ENCODE measurements at regions not wholly inside any gene's neighbourhood (a gene's known extent, or its start where the extent isn't known, plus 50 kb on each side); places are given as distances from the start of the nearest gene placed in this dataset.

DNA sequence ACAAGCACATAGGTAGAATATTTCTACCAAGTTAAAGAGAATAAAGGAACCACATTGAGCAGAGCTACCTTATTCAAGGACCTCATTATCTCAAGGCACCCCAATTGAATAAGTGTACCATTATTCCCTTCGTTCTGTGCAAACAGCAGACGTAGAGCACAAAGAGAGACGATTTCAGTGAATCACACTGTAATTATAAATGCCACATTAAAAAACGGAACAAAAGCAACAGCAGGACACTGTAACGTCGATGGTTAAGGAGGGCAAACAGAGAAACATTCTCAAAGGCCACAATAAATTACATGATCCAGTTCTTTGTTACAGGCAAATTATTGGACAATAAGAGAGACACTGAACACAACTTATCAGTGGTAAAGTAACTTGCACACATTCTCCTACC is 644.1 kb upstream of the TENM3 start:
- no peak for DNase-seq (ENCODE audit: low read depth in 2 of 2)

DNA sequence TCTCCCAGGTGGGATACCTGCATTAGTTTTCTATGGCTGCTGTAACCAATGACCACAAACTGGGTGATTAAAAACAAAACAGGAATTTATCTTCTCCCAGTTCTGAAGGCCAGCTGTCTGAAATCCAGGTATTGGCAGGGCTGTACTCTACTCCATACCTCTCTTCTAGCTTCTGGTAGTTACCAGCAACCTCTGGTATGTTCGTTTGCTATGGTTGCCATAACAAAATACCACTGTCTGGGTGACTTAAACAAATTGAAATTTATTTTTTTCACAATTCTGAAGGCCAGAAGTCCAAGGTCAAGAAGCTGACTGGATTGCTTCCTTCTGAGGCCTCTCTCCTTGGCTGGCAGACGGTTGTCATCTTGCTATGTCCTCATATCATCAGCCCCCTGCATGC is 642.1 kb upstream of the TENM3 start:
- DNase-seq (ENCODE audit: low read depth in 2 of 2): no peak

DNA sequence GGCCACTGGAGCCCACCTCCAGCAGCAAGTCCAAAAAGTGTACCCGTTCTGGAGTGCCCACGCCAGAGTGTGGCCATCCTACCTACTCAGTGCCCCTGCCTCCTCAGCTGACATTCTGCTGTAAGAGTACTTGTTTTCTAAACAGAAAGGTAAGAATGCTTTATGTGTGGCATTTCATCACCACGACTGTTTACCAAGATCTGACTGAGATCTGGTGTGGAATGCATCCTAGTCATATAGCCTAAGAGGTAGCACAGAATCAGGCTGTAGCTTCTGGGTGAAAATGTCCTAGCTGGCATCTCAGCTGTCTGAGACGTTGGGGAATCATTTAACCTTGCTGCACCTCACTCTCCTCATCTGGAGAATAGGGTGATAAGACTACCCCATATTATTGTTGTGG is 638.7 kb upstream of the TENM3 start:
- DNase-seq (ENCODE audit: low read depth in 2 of 2): no peak

DNA sequence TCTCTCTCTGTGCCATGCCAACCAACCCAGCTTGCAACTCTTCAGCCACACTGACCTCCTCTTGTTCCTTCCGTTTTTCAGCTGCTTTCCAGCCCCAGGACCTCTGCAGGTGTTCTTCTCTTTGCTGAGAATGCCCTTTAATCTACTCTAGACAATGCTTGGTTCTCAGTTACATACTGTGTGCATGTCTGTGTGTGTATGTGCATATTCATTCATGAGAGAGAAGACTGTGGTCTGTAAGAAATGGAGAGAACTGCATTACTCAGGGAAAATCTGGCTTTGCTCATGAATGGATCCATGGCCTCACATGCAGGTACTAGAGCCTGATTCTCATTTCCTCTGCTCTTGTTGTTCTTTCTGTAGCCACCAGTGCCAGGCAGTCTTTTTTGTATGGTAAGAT is 636.9 kb upstream of the TENM3 start:
- DNase-seq (ENCODE audit: low read depth in 2 of 2): no peak

DNA sequence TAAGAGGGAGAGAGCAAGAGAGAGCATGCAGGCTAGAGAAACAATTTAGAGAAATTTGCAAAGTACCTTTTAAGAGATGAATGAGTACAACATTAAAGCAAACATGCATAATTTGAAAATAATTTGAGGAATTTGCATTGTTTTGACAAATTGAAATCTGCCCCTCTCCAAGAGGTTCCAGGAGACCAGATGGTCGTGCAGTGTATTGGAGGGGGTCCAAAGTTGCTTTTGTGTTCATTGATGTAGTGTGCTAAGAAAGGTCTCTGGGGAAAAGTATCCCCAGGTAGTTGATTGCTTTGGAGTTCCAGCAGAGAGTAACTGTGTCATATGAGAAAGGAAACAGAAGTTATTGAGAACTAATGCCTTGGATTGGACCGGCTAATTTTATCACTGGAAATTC is 635.0 kb upstream of the TENM3 start:
- DNase-seq (ENCODE audit: low read depth in 2 of 2): no peak

DNA sequence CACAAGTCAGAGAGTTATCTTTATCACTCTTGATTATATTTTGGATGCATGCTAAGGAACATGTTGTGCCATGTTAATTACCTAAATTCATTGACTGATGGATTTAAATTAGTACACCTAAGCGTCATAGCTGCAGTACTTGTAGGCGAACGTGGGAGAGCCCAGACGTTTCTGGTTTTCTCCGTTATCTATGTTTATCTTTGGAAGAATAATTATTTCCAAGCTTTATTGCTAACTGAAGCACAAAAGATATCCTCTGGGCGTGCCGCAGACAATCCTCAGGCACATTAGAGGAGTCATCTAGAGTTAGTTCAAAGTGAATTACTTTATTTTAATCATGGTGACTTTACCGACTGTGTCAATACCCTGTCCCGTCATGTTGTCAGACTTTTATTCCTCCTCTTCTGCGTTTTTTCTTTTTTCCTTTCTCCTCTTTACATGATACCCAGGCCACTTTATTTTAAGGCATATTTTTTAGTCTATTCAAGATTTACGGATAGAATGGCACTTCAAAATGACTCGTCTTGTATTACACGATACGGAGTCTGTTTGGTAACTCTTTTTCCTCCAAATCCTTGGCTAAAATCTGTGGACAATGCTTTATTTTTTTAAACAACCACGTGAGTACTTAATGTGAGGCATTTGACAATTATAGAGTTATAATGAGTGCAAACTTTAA is 632.0 kb upstream of the TENM3 start:
- DNase-seq (ENCODE audit: low read depth in 2 of 2): no peak

GRCh38 chr4:181611946-181612600 is 631.1 kb upstream of the TENM3 start:
- no peak for DNase-seq (ENCODE audit: low read depth in 2 of 2)

GRCh38 chr4:181613200-181613599 is 630.0 kb upstream of the TENM3 start:
- DNase-seq (ENCODE audit: low read depth in 2 of 2): no peak

DNA sequence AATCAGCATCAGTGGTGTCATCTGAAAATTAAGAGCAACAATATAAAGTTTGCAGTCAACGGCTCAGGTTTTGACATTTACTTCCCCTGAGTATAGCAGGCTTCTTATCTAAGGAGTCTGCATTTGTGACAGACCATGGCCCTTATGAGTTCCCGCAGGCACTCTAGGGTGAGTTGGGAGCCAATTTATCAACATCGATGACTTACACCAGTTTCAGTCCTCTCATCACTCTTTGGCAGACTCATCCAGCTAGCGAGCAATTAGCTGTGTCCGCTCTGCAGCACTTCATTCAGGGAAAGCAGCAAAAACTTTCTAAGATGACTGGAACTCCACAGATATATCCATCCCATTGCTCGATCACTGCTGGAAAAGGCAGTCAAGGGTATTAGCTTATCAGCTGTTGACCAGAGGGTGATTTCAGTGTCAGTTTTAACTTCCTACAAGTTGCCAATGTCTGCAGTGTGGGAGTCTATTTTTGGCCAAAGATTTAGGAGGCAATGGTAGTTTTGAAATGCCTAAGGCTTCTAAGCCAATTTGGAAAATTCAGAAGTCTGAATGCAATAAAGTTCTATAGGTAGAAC is 625.1 kb upstream of the TENM3 start:
- DNase-seq (ENCODE audit: low read depth in 2 of 2): no peak

DNA sequence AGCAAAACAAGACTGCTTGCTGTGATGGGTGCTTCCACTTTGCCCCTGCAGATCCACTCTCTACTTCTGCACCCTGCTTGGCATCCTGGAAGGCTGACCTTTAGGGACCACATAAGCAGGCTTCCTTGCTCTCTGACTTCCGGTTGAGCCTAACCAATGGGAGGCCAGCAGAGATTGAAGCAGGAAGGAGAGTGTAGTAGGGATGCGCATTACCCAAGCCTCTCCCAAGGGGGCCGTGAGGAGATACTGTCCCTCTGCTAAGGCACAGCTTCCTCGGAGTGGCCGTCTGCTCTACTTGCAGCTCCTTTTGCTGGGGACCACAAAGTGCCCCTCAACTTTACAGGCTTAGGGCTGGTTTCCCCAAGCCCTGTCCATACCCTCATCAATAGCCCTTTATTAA is 624.3 kb upstream of the TENM3 start:
- DNase-seq (ENCODE audit: low read depth in 2 of 2): no peak

DNA sequence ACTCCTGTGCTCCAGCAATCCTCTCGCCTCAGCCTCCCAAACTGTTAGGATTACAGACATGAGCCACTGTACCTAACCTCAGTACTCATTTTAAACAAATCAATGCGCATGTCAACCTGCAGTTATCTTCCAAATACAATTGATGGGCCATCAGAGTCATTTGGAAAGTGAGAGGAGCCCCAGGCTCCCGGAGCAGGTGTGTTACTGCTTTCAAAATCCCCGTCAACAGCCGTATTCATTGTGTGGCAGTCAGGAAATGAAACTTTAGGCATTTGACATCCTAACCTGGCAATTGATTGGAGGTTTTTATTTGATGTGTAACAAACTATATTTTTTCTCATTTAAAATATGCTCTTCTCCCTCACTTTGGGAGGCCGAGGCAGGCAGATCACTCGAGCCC is 623.6 kb upstream of the TENM3 start:
- no peak for DNase-seq (ENCODE audit: low read depth in 2 of 2)

DNA sequence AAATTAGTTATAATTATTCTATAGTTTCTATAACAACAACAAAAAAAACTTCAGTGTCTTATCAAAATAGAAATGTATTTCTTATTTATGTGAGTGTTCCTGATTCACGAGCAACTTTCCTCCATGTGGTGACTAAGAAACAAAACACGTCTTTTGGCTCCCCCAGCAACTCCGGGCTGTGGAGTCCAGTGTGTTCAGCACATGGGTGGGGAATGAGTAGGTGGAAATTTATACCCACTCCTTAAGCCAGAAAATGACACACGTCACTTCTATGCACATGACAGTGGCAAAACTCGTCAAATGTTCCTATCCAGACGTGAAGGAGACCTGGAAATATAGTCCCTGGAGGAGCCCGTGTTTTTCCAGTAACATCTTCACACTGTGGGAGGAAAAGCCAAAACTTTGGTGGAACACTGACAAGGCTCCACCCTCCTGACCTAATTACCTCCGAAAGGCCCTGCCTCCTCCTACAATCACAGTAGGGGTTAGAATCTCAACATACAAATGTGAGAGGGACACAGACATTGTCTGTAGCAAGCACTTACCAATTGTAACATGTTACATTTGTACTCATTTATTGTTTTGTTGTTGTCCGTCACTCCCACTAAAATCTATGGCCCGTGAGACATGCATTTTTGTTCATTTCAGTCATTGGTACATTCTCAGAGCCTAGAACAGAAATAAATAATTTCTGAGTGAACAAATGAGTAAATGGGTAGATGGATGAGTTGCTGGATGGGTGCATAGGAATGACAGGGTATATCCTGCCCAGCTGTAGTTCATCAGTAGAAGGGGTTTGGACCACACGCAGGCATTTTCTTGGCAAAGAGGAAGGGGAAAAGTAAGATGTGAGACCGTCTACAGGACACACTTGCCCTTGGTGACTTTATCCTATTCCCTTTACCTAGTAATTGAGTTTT is 605.8 kb upstream of the TENM3 start:
- no peak for DNase-seq (ENCODE audit: low read depth in 2 of 2)

DNA sequence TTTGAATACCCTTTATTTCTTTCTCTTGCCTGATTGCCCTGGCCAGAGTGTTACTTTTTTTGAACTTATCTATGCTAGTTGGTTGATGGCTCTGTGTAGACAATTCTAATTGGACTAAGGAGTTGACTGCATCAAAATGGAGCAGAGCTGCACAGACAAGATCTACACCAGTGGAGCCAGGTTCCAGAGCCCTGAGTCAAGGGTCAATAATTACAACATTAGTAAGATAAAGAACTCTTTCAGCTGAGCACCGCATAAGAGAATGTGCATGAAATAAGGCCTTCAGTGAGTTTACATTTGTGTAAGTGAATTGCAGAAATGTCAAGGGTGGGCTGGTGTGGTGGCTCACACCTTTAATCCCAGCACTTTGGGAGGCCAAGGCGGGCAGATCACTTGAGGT is 599.7 kb upstream of the TENM3 start:
- DNase-seq (ENCODE audit: low read depth in 2 of 2): no peak

GRCh38 chr4:181645489-181645888 is 597.7 kb upstream of the TENM3 start:
- DNase-seq (ENCODE audit: low read depth in 2 of 2): no peak

DNA sequence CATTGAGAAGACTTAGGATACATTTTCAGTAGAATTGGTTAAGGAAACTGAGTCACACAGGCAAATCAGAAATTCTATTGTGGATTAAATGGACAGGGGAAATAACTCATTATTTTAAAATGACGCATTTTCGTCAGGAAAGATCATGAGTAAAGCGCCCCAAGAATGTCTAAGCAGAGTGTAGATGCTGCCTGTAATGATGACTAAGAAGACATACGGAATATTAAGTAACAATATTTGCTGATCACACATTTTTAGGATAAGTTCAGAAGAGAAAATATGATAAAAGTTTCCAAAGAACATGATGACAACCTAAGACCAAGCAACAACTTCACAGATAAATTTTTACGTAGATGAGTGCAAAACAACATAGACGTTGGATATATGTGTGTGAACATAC is 596.3 kb upstream of the TENM3 start:
- DNase-seq (ENCODE audit: low read depth in 2 of 2): no peak

DNA sequence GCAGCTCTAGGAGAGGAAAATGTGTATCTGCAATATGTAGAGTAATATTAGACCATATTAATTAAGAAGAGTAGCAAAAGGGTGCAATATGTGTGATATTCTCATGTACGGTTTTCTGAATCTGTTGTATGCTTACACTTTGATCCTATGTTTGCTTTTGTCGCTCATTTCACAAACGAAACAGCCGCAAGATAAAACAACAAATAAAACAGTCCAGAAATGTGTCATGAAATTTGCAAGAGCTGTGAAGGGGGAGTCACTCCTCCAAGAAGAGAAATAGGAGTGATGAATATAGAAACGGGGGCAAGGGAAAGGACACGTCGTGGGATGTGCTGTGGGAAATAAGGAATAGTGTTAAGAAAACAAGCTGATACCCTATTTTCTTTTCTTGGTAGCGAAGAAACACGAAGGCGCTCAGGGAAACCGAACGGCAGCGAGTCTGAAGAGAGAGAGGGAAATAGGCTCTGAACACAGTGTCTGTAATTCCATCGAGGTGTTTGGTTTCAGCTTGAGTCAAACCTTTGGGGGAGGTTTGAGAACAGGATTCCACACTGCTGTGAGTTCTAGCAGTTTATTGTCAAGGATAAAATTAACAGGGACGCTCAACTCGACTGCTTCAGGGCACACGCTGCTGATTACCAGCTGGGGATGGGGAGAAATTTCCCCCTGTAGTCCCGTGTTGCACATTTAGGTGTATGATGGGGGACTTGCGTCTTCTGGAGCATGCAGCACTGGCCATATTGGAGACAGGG is 595.6 kb upstream of the TENM3 start:
- DNase-seq (ENCODE audit: low read depth in 2 of 2): no peak

DNA sequence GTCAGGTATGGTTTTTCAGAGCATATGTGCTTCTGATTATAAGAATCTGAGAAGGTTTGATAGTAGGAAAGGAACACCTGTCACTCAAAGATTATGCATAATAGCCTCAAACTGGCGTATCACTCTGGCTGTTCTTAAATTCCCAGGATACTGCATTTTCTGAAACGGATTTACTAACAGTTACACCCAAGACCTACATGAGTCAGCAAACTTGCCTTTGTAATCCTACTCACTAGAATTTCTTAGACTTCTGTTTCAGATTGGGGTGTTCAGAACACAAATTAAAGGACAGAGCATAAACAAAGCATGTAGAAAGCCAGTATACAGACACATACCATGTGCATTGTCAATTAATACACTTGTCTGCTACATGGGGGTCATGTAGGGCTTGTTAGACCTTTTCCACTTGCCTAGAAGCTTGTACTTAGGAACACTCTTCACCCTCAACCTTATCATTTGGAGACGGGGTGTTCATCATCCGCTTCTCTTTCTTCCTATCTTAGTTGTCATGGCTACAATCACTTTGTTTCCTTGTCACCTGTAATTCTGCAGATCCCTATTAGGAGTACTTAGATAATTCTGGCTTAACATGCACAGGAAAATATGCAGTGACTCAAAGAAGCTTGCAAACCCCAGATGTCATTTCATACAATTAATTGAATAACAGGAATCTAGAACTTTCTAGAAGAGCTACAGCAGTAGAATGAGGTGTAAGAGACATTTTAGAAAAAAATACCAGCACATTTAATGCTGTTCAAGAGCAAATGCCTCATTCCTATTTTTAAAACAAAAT is 593.0 kb upstream of the TENM3 start:
- no peak for DNase-seq (ENCODE audit: low read depth in 2 of 2)

DNA sequence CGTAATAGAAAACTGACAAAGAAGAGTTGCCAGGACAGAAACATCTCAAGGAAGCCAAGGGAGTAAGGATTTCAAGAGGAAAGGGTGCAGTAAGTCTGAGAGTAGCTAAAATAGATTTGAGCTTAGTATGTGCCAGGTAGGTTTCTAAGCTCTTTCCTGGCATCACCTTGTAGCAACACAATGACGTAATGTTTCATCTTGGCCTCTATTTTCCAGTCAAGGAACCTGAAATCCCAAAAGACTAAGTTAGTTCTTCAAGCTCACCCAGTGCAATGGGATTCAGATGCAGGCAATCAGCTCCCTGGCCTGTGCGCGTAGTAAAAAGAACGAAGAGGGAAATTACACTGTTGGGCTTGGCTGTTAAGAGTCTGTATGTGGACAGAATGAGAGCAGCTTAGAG is 586.5 kb upstream of the TENM3 start:
- no peak for DNase-seq (ENCODE audit: low read depth in 2 of 2)

- DNase-seq (ENCODE audit: low read depth in 2 of 2): no peak
These were observed 584.0 kb upstream of the TENM3 start for GRCh38 chr4:181659202-181659601.

GRCh38 chr4:181659876-181660275 is 583.3 kb upstream of the TENM3 start:
- no peak for DNase-seq (ENCODE audit: low read depth in 2 of 2)

DNA sequence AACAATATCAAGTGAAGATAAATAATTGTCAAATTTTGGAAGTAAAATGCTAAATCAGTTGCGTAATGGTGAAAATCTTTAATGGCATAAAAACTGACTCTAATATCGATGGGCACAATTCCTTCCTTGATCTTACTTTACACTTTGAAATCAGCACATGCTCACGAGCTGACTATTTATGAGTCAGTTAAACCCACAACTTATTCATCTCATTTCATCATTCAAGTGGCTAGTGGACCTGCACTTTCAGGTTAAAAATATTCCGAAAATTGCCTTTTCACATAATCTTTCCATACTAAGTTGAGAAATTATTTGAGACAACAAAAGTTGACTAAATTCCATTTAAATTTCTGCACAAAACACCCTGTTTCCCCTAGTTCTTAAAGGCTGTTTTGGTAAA is 582.1 kb upstream of the TENM3 start:
- DNase-seq (ENCODE audit: low read depth in 2 of 2): no peak

Measured in stimulated activated CD8-positive, alpha-beta memory T cell treated with anti-CD3 and anti-CD28 coated beads, Interleukin-7, amount 100 ng/mL, for 1 hour (primary cell).